SJSA1 (cell line): ENCODE measurements at regions not wholly inside any gene's neighbourhood (a gene's known extent, or its start where the extent isn't known, plus 50 kb on each side); places are given as distances from the start of the nearest gene placed in this dataset.
"Not testable (repeated sequence)": the region's sequence is repeated elsewhere in the genome, so short reads cannot be mapped to it uniquely, and the experiment has no call there.

Source experiments
- DNase-seq, 2 experiments: peaks; one replicate each; pipeline ENCODE4 v3.0.0-alpha.2; 2015 to 2020; ENCODE audit warnings: low spot score in 2 of 2, low read depth in 1 of 2
- H3K27ac ChIP-seq: fragments of 250-450 bp; sonication (Bioruptor Pico); 2 replicates; pipeline ENCODE4 v1.5.1; 2020; ENCODE audit warnings: mild to moderate bottlenecking, moderate library complexity
- H3K27me3 ChIP-seq: fragments of 250-450 bp; sonication (Bioruptor Pico); replicated peaks from 2 replicates; pipeline ENCODE4 v1.5.1; 2020; ENCODE audit warnings: mild to moderate bottlenecking, moderate library complexity
- H3K36me3 ChIP-seq: fragments of 250-450 bp; sonication (Bioruptor Pico); 2 replicates; pipeline ENCODE4 v1.5.1; 2020; ENCODE audit warnings: mild to moderate bottlenecking
- H3K4me1 ChIP-seq: fragments of 250-450 bp; sonication (Bioruptor Pico); replicated peaks from 2 replicates; pipeline ENCODE4 v1.6.1; 2021; ENCODE audit warnings: mild to moderate bottlenecking
- H3K4me3 ChIP-seq: fragments of 250-450 bp; sonication (Bioruptor Pico); 2 replicates; pipeline ENCODE4 v1.5.1; 2020; ENCODE audit warnings: mild to moderate bottlenecking
- H3K9me3 ChIP-seq: fragments of 250-450 bp; sonication (Bioruptor Pico); replicated peaks from 2 replicates; pipeline ENCODE4 v1.5.1; 2020; ENCODE audit warnings: mild to moderate bottlenecking

- Histone ChIP-seq H3K36me3 (no peaks in the 10 kb centered on the region), H3K9me3 (0 out of 2 replicates have a peak, but pooled peaks cover 8% of the 10 kb centered on the region), H3K4me1 (no peaks in the 10 kb centered on the region), H3K27ac (no peak overlapping the region), H3K27me3 (no peaks in the 10 kb centered on the region), H3K4me3 (no peak overlapping the region)
- DNase-seq, result no peak
Observed at GRCh38 chr4:66522244-66522643, 852.0 kb upstream of the EPHA5 start.

- Histone ChIP-seq H3K27ac (no peak overlapping the region), H3K4me3 (no peak overlapping the region), H3K4me1 (no peaks in the 10 kb centered on the region), H3K36me3 (no peaks in the 10 kb centered on the region), H3K9me3 (no peaks in the 10 kb centered on the region), H3K27me3 (no peaks in the 10 kb centered on the region)
- DNase-seq, result no peak
Observed at GRCh38 chr4:66516940-66517339, 846.7 kb upstream of the EPHA5 start.

GRCh38 chr4:66506985-66507384, 836.7 kb upstream of the EPHA5 start:
- H3K9me3 ChIP-seq, result no peaks in the 10 kb centered on the region
- no peak overlapping the region for H3K27ac ChIP-seq
- H3K36me3 ChIP-seq, result no peaks in the 10 kb centered on the region
- DNase-seq, result no peak
- H3K4me3 ChIP-seq, result no peak overlapping the region
- no peaks in the 10 kb centered on the region for H3K4me1 ChIP-seq
- no peaks in the 10 kb centered on the region for H3K27me3 ChIP-seq

GRCh38 chr4:66501997-66502396, 831.7 kb upstream of the EPHA5 start:
- Histone ChIP-seq H3K27me3 (no peaks in the 10 kb centered on the region), H3K27ac (no peak overlapping the region), H3K4me3 (no peak overlapping the region), H3K9me3 (no peaks in the 10 kb centered on the region), H3K4me1 (no peaks in the 10 kb centered on the region; the same call in 1 of the 2 replicates), H3K36me3 (no peaks in the 10 kb centered on the region)
- no peak for DNase-seq

DNA sequence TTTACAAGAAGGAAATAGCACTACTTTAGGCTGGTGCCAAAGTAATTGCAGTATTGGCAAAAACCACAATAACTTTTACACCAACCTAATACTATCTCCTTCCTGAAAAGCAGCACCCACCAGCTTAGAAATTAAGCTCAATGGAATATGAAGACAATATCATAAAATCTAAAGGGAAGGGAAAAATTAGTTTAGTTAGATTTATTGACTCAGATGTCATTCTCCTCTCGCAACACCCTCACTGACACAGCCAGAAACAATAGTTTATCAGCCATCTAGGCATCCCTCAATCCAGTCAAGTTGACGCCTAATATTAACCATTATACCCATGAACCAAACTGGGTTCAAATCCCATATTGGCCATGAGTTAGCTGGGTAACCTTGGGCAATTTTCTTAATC, 820.4 kb upstream of the EPHA5 start:
- no peaks in the 10 kb centered on the region for H3K36me3 ChIP-seq
- DNase-seq, result no peak
- H3K4me1 ChIP-seq, result peaks cover 13% of the 10 kb centered on the region
- H3K9me3 ChIP-seq, result no peaks in the 10 kb centered on the region
- no peak overlapping the region for H3K4me3 ChIP-seq
- no peaks in the 10 kb centered on the region for H3K27me3 ChIP-seq
- no peak overlapping the region for H3K27ac ChIP-seq

GRCh38 chr4:66489783-66490452, 819.6 kb upstream of the EPHA5 start:
- Histone ChIP-seq H3K4me1 (peaks cover 13% of the 10 kb centered on the region), H3K36me3 (no peaks in the 10 kb centered on the region), H3K27ac (peak overlapping the region; percentile 55), H3K9me3 (no peaks in the 10 kb centered on the region), H3K4me3 (no peak overlapping the region), H3K27me3 (no peaks in the 10 kb centered on the region)
- DNase-seq, result peak; percentile 40 to 69

GRCh38 chr4:66489370-66489769, 819.1 kb upstream of the EPHA5 start:
- H3K27ac ChIP-seq, result peak overlapping the region; percentile 55
- no peak for DNase-seq
- H3K4me3 ChIP-seq, result no peak overlapping the region
- no peaks in the 10 kb centered on the region for H3K9me3 ChIP-seq
- no peaks in the 10 kb centered on the region for H3K36me3 ChIP-seq
- H3K27me3 ChIP-seq, result no peaks in the 10 kb centered on the region
- peaks cover 13% of the 10 kb centered on the region for H3K4me1 ChIP-seq

DNA sequence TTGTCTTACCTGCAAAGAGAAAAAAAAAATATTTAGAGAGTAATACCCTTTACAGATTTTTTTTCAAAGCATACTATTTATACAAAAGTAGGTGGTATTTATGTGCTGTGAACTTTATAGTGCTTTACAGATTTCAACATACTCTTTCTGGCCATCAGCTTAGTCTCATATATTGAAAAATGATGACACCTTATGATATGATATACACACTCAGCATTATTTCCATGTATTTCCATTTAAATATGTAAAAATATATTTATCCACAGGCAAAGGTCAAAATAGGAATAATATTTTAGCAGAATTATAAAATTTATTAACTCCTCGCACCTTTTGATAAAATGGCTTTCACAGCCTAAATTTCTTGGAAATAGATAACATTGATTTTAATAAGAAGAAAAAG, 815.8 kb upstream of the EPHA5 start:
- Histone ChIP-seq H3K27ac (no peak overlapping the region), H3K9me3 (no peaks in the 10 kb centered on the region), H3K4me1 (peaks cover 13% of the 10 kb centered on the region), H3K4me3 (no peak overlapping the region), H3K36me3 (no peaks in the 10 kb centered on the region), H3K27me3 (no peaks in the 10 kb centered on the region)
- DNase-seq, result no peak

DNA sequence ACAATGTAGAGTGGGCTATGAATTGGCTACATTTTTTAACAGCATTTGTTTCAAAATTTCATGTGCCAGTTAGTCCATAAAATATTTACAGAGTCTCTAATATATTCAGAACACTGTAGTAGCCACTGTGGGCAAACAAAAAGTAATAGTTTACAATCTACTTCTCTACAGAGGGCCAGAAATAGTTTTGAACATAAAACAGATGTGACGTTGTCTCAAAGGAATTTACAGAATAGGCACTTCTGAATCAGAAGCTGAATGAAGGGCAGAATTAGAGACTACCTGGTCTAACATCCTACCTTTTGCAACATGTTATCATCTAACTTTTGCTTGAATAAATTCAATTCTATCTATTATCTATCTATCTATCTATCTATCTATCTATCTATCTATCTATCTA, 811.9 kb upstream of the EPHA5 start:
- H3K4me1 ChIP-seq, result no peaks in the 10 kb centered on the region; the same call in 1 of the 2 replicates
- no peak overlapping the region for H3K4me3 ChIP-seq
- peak in 1 of 2 experiments; percentile 15 for DNase-seq
- H3K9me3 ChIP-seq, result no peaks in the 10 kb centered on the region
- no peak overlapping the region for H3K27ac ChIP-seq
- H3K27me3 ChIP-seq, result no peaks in the 10 kb centered on the region
- H3K36me3 ChIP-seq, result no peaks in the 10 kb centered on the region

DNA sequence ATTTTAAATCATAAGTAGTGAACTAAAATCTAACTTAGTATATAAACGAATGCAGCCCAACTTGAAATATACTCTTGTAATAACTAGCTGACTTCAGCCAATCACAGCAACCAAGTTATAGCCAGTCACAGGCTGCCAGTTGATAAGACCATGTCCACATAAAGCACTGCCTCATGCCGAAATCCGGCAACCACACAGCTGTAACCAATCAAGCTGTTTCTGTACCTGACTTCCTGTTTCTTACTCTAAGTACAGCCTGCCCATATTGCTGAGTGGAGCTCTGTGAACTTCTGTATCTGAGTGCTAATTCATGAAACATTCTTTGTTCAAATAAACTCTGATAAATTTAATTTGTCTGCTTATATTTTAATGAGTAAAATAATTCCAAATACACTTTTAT, 805.3 kb upstream of the EPHA5 start:
- no peaks in the 10 kb centered on the region for H3K4me1 ChIP-seq
- H3K27ac ChIP-seq, result no peak overlapping the region
- no peaks in the 10 kb centered on the region for H3K27me3 ChIP-seq
- no peak for DNase-seq
- H3K36me3 ChIP-seq, result no peaks in the 10 kb centered on the region
- no peak overlapping the region for H3K4me3 ChIP-seq
- no peaks in the 10 kb centered on the region; the same call in 1 of the 2 replicates for H3K9me3 ChIP-seq

GRCh38 chr4:66465111-66465510, 794.8 kb upstream of the EPHA5 start:
- Histone ChIP-seq H3K27ac (no peak overlapping the region), H3K27me3 (no peaks in the 10 kb centered on the region), H3K4me3 (no peak overlapping the region), H3K4me1 (no peaks in the 10 kb centered on the region), H3K36me3 (no peaks in the 10 kb centered on the region), H3K9me3 (no peaks in the 10 kb centered on the region)
- no peak for DNase-seq

DNA sequence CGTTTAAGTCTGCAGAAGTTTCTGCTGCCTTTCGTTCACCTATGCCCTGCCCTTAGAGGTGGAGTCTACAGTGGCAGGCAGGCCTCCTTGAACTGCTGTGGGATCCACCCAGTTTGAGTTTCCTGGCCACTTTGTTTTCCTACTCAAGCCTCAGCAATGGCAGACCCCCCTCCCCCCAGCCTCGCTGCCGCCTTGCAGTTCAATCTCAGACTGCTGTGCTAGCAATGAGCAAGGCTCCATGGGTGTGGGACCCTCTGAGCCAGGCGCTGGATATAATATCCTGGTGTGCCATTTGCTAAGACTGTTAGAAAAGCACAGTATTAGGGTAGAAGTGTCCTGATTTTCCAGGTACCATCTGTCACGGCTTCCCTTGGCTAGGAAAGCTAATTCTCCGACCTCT, 792.6 kb upstream of the EPHA5 start:
- peak in 1 of 2 experiments; percentile 33 for DNase-seq
- H3K27ac ChIP-seq, H3K4me1 ChIP-seq, H3K4me3 ChIP-seq, H3K9me3 ChIP-seq, H3K27me3 ChIP-seq, H3K36me3 ChIP-seq: not testable (repeated sequence)

- DNase-seq, result no peak
- H3K27me3 ChIP-seq, result no peaks in the 10 kb centered on the region
- H3K4me3 ChIP-seq, result no peak overlapping the region
- no peak overlapping the region for H3K27ac ChIP-seq
- H3K36me3 ChIP-seq, result no peaks in the 10 kb centered on the region
- no peaks in the 10 kb centered on the region for H3K9me3 ChIP-seq
- H3K4me1 ChIP-seq, result no peaks in the 10 kb centered on the region
Observed at GRCh38 chr4:66451741-66452140, 781.5 kb upstream of the EPHA5 start.

GRCh38 chr4:66443008-66443407, 772.7 kb upstream of the EPHA5 start:
- no peak overlapping the region for H3K4me3 ChIP-seq
- H3K27ac ChIP-seq, result no peak overlapping the region
- DNase-seq, result no peak
- no peaks in the 10 kb centered on the region for H3K27me3 ChIP-seq
- H3K9me3 ChIP-seq, result no peaks in the 10 kb centered on the region; the same call in 1 of the 2 replicates
- no peaks in the 10 kb centered on the region for H3K4me1 ChIP-seq
- no peaks in the 10 kb centered on the region for H3K36me3 ChIP-seq

GRCh38 chr4:66439508-66439907, 769.2 kb upstream of the EPHA5 start:
- no peak for DNase-seq
- Histone ChIP-seq H3K27me3 (no peaks in the 10 kb centered on the region), H3K4me1 (no peaks in the 10 kb centered on the region), H3K36me3 (no peaks in the 10 kb centered on the region), H3K9me3 (no peaks in the 10 kb centered on the region), H3K27ac (no peak overlapping the region), H3K4me3 (no peak overlapping the region)
